ENCODE measurements at regions not wholly inside any gene's neighbourhood (a gene's known extent, or its start where the extent isn't known, plus 50 kb on each side); places are given as distances from the start of the nearest gene placed in this dataset.
"Not testable (repeated sequence)": the region's sequence is repeated elsewhere in the genome, so short reads cannot be mapped to it uniquely, and the experiment has no call there.

- no peak for DNase-seq
Observed at GRCh38 chr11:44418456-44418830, 108.5 kb upstream of the ALX4 start.

- no peak for DNase-seq
Observed at GRCh38 chr11:44421090-44421675, 111.2 kb upstream of the ALX4 start.

GRCh38 chr11:44423289-44423688 lies 113.3 kb upstream of the ALX4 start:
- DNase-seq: no peak

GRCh38 chr11:44424841-44425240 lies 114.9 kb upstream of the ALX4 start:
- no peak for DNase-seq

GRCh38 chr11:44426119-44426518 lies 116.2 kb upstream of the ALX4 start:
- no peak for DNase-seq

GRCh38 chr11:44426958-44427357 lies 117.0 kb upstream of the ALX4 start:
- no peak for DNase-seq

- no peak for DNase-seq
Observed at GRCh38 chr11:44427432-44427831, 117.5 kb upstream of the ALX4 start.

GRCh38 chr11:44430140-44430539 lies 120.2 kb upstream of the ALX4 start:
- no peak for DNase-seq

- DNase-seq: no peak
Observed at GRCh38 chr11:44434191-44434590, 124.3 kb upstream of the ALX4 start.

GRCh38 chr11:44437122-44437521 lies 127.2 kb upstream of the ALX4 start:
- no peak for DNase-seq

GRCh38 chr11:44442893-44443673 lies 122.4 kb upstream of the CD82 start:
- DNase-seq: not testable (repeated sequence)

- DNase-seq: no peak
Observed at GRCh38 chr11:44443836-44444769, 121.4 kb upstream of the CD82 start.

GRCh38 chr11:44444770-44445321 lies 120.6 kb upstream of the CD82 start:
- no peak for DNase-seq

- DNase-seq: peak; percentile 9
Observed at GRCh38 chr11:44445500-44446365, 119.7 kb upstream of the CD82 start.

- no peak for DNase-seq
Observed at GRCh38 chr11:44446366-44446762, 119.1 kb upstream of the CD82 start.

- no peak for DNase-seq
Observed at GRCh38 chr11:44446996-44447771, 118.3 kb upstream of the CD82 start.

GRCh38 chr11:44450295-44450932 lies 115.0 kb upstream of the CD82 start:
- DNase-seq: no peak

- no peak for DNase-seq
Observed at GRCh38 chr11:44451706-44452105, 113.8 kb upstream of the CD82 start.

- DNase-seq: no peak
Observed at GRCh38 chr11:44452827-44453572, 112.5 kb upstream of the CD82 start.

- DNase-seq: no peak
Observed at GRCh38 chr11:44453871-44454270, 111.6 kb upstream of the CD82 start.
